ENCODE measurements at regions not wholly inside any gene's neighbourhood (a gene's known extent, or its start where the extent isn't known, plus 50 kb on each side); places are given as distances from the start of the nearest gene placed in this dataset.

DNA sequence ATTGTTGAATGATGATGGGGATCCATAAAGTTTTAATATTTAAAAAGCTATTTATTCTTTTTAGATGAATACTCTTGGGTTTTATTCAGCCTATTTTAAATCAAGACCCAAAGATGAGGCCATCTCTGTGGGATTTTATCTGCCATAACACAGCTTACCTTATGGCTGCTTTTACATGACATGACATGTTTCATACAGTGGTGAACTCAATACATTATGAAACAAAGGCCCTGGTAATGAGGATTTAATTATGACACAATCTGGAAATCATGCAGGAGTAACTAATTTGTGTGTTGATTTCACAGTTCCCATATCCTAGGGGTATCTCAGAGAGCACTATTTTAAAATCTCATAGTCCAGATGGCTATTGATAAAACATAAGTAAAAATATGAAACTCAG lies 661.8 kb upstream of the FZD8 start (continued):
- no peak for TF ChIP-seq SREBF1 (IDR thresholded peaks at IDR 0.05; ENCODE audit: low read length)
- TF ChIP-seq EP300 (IDR thresholded peaks at IDR 0.05; ENCODE audit: borderline replicate concordance in 1 of 2, control insufficient read depth in 1 of 2, low read depth in 2 of 2, low read length in 2 of 2) = no peak
- TF ChIP-seq, protein P1, sequence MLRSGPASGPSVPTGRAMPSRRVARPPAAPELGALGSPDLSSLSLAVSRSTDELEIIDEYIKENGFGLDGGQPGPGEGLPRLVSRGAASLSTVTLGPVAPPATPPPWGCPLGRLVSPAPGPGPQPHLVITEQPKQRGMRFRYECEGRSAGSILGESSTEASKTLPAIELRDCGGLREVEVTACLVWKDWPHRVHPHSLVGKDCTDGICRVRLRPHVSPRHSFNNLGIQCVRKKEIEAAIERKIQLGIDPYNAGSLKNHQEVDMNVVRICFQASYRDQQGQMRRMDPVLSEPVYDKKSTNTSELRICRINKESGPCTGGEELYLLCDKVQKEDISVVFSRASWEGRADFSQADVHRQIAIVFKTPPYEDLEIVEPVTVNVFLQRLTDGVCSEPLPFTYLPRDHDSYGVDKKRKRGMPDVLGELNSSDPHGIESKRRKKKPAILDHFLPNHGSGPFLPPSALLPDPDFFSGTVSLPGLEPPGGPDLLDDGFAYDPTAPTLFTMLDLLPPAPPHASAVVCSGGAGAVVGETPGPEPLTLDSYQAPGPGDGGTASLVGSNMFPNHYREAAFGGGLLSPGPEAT (IDR thresholded peaks at IDR 0.05; ENCODE audit: low read depth) = no peak

DNA sequence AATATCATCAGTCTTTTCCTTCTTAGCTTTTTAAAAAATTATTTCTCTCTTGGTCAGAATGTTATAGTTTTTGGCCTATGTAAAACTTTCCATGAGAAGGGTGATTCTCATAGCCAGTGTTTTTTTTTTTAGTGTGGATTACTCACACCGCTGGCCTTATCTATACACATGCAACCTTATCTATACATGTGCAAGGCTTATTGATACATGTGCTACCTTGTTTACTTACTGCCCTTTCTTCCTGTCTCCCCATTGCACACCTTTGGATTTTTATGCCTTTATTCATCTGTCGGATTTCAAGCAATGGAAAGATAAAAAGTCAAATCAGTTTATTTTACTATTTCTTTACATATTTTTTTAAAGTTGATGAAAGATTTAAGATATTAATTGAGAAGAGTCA lies 660.0 kb upstream of the FZD8 start:
- no peaks in the 10 kb centered on the region for H4K20me1 ChIP-seq (ENCODE audit: control insufficient read depth, insufficient read depth)
- no peak overlapping the region for H3K4me2 ChIP-seq (ENCODE audit: control insufficient read depth, insufficient read depth)
- DNase-seq (ENCODE audit: low read depth, low spot score) (no peak), ATAC-seq (no peak), FAIRE-seq (no peak)
- no peaks in the 10 kb centered on the region for H3K27me3 ChIP-seq (replicated peaks in 1 of 2; ENCODE audit: control insufficient read depth in 2 of 2, insufficient read depth in 2 of 2, low read length in 1 of 2)
- intact Hi-C loops (cut with micrococcal nuclease; ENCODE audit: unreplicated experiment) = no loop called here
- SMC1A ChIA-PET (ENCODE audit: uncharacterized antibody, unreplicated experiment) = no interaction called here
- no peaks in the 10 kb centered on the region for H3K4me1 ChIP-seq (ENCODE audit: control insufficient read depth, insufficient read depth, low read length)
- H3K27ac ChIP-seq (ENCODE audit: control insufficient read depth, insufficient read depth) = no peak overlapping the region
- no peak overlapping the region for H2AFZ ChIP-seq (ENCODE audit: control insufficient read depth, low read depth, low read length)
- H3K9me3 ChIP-seq (replicated peaks; ENCODE audit: control insufficient read depth, insufficient read depth, low read length) = no peaks in the 10 kb centered on the region
- 0% methylated on average over 2 of the region's 2 CpGs for WGBS (ENCODE audit: insufficient coverage, insufficient replicate concordance, low lambda C conversion rate, missing lambda C conversion rate)
- no peak overlapping the region for H3K4me3 ChIP-seq
- in situ Hi-C loops (cut with MboI) = no loop called here
- no peak overlapping the region for H3K9ac ChIP-seq (ENCODE audit: control insufficient read depth, insufficient read depth, low read length)
- RAD21 ChIA-PET (ENCODE audit: unreplicated experiment) = no interaction called here
- H3K79me2 ChIP-seq (ENCODE audit: control insufficient read depth, insufficient read depth, low read length) = no peaks in the 10 kb centered on the region
- POLR2A ChIA-PET = no interaction called here
- CTCF ChIA-PET = no interaction called here
- H3K36me3 ChIP-seq (ENCODE audit: control insufficient read depth in 2 of 2, insufficient read depth in 2 of 2, low read length in 1 of 2) = no peaks in the 10 kb centered on the region
- BruUV-seq (replicated peaks) = no TSS peak
- TF ChIP-seq NR2C2 (IDR thresholded peaks at IDR 0.05; ENCODE audit: borderline replicate concordance, control insufficient read depth, insufficient read length, low read depth) (no peak), SMAD5 (IDR thresholded peaks at IDR 0.05; ENCODE audit: low read depth) (no peak), EP300 (IDR thresholded peaks at IDR 0.05; ENCODE audit: borderline replicate concordance in 1 of 2, control insufficient read depth in 1 of 2, low read depth in 2 of 2, low read length in 2 of 2) (no peak), POLR2A (IDR thresholded peaks at IDR 0.05; ENCODE audit: low read depth, low read length) (no peak), MTA3 (IDR thresholded peaks at IDR 0.05; ENCODE audit: borderline replicate concordance, low read length) (no peak), CREB1 (IDR thresholded peaks at IDR 0.05; ENCODE audit: low read depth) (no peak), POU2F2 (IDR thresholded peaks at IDR 0.05; ENCODE audit: borderline replicate concordance, low read depth, low read length) (no peak), GABPA (IDR thresholded peaks at IDR 0.05; ENCODE audit: low read depth) (no peak), RAD51 (IDR thresholded peaks at IDR 0.05) (no peak), ZBED1 (IDR thresholded peaks at IDR 0.05; ENCODE audit: borderline replicate concordance) (no peak), ZNF24 (IDR thresholded peaks at IDR 0.05) (no peak), RFX5 (IDR thresholded peaks at IDR 0.05; ENCODE audit: low read depth, low read length) (no peak), ASH2L (IDR thresholded peaks at IDR 0.05; ENCODE audit: borderline replicate concordance, low read depth) (no peak), MXI1 (IDR thresholded peaks at IDR 0.05; ENCODE audit: low read depth, low read length) (no peak)
- TF ChIP-seq, protein P2, sequence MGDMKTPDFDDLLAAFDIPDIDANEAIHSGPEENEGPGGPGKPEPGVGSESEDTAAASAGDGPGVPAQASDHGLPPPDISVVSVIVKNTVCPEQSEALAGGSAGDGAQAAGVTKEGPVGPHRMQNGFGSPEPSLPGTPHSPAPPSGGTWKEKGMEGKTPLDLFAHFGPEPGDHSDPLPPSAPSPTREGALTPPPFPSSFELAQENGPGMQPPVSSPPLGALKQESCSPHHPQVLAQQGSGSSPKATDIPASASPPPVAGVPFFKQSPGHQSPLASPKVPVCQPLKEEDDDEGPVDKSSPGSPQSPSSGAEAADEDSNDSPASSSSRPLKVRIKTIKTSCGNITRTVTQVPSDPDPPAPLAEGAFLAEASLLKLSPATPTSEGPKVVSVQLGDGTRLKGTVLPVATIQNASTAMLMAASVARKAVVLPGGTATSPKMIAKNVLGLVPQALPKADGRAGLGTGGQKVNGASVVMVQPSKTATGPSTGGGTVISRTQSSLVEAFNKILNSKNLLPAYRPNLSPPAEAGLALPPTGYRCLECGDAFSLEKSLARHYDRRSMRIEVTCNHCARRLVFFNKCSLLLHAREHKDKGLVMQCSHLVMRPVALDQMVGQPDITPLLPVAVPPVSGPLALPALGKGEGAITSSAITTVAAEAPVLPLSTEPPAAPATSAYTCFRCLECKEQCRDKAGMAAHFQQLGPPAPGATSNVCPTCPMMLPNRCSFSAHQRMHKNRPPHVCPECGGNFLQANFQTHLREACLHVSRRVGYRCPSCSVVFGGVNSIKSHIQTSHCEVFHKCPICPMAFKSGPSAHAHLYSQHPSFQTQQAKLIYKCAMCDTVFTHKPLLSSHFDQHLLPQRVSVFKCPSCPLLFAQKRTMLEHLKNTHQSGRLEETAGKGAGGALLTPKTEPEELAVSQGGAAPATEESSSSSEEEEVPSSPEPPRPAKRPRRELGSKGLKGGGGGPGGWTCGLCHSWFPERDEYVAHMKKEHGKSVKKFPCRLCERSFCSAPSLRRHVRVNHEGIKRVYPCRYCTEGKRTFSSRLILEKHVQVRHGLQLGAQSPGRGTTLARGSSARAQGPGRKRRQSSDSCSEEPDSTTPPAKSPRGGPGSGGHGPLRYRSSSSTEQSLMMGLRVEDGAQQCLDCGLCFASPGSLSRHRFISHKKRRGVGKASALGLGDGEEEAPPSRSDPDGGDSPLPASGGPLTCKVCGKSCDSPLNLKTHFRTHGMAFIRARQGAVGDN (IDR thresholded peaks at IDR 0.05) = no peak
- TF ChIP-seq, protein P3, sequence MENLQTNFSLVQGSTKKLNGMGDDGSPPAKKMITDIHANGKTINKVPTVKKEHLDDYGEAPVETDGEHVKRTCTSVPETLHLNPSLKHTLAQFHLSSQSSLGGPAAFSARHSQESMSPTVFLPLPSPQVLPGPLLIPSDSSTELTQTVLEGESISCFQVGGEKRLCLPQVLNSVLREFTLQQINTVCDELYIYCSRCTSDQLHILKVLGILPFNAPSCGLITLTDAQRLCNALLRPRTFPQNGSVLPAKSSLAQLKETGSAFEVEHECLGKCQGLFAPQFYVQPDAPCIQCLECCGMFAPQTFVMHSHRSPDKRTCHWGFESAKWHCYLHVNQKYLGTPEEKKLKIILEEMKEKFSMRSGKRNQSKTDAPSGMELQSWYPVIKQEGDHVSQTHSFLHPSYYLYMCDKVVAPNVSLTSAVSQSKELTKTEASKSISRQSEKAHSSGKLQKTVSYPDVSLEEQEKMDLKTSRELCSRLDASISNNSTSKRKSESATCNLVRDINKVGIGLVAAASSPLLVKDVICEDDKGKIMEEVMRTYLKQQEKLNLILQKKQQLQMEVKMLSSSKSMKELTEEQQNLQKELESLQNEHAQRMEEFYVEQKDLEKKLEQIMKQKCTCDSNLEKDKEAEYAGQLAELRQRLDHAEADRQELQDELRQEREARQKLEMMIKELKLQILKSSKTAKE (IDR thresholded peaks at IDR 0.05; ENCODE audit: low read depth, poor library complexity, severe bottlenecking) = no peak
